ENCODE measurements at regions not wholly inside any gene's neighbourhood (a gene's known extent, or its start where the extent isn't known, plus 50 kb on each side); places are given as distances from the start of the nearest gene placed in this dataset.

- TF ChIP-seq, protein P1, sequence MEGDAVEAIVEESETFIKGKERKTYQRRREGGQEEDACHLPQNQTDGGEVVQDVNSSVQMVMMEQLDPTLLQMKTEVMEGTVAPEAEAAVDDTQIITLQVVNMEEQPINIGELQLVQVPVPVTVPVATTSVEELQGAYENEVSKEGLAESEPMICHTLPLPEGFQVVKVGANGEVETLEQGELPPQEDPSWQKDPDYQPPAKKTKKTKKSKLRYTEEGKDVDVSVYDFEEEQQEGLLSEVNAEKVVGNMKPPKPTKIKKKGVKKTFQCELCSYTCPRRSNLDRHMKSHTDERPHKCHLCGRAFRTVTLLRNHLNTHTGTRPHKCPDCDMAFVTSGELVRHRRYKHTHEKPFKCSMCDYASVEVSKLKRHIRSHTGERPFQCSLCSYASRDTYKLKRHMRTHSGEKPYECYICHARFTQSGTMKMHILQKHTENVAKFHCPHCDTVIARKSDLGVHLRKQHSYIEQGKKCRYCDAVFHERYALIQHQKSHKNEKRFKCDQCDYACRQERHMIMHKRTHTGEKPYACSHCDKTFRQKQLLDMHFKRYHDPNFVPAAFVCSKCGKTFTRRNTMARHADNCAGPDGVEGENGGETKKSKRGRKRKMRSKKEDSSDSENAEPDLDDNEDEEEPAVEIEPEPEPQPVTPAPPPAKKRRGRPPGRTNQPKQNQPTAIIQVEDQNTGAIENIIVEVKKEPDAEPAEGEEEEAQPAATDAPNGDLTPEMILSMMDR (IDR thresholded peaks at IDR 0.05): no peak
- TF ChIP-seq POLR2A (IDR thresholded peaks at IDR 0.05) (no peak), EP300 (IDR thresholded peaks at IDR 0.05; ENCODE audit: low read depth) (no peak), POLR2AphosphoS5 (IDR thresholded peaks at IDR 0.05) (no peak)
Observed at GRCh38 chr6:103000688-103001087, 1607.2 kb downstream of the GRIK2 start.
